ENCODE measurements at regions not wholly inside any gene's neighbourhood (a gene's known extent, or its start where the extent isn't known, plus 50 kb on each side); places are given as distances from the start of the nearest gene placed in this dataset.
"Not testable (repeated sequence)": the region's sequence is repeated elsewhere in the genome, so short reads cannot be mapped to it uniquely, and the experiment has no call there.

DNA sequence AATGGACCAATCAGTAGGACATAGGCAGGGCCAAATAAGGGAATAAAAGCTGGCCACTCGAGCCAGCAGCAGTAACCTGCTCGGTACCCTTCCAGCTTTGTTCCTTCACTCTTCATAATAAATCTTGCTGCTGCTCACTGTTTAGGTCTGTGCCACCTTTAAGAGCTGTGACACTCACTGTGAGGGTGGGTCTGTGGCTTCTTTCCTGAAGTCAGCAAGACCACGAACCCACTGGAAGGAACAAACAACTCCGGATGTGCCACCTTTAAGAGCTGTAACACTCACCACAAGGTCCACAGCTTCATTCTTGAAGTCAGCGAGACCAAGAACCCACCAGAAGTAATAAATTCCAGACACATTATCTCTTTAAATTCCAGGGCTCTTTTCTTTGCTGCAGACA lies 1922.3 kb upstream of the PCDH20 start:
- DNase-seq = no peak

DNA sequence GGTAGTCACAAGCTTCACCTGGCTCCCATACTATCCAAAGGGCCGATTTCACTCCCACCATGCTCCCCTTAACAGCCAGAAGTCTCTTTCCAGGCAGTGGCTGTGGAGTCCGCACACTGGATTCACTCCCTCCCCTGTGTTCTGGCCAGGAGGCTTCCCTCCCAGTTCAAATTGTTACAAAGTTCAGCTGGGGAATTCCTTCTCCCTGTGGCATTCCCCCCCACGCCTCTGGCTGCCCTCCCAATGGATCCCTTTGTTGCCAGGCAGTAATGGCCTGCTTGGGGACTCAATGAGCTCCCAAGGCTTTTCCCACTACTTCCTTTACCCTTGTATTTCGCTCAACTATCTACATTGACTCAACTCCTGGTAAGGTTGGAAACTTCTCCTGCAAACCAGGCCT lies 1921.4 kb upstream of the PCDH20 start:
- DNase-seq = no peak

DNA sequence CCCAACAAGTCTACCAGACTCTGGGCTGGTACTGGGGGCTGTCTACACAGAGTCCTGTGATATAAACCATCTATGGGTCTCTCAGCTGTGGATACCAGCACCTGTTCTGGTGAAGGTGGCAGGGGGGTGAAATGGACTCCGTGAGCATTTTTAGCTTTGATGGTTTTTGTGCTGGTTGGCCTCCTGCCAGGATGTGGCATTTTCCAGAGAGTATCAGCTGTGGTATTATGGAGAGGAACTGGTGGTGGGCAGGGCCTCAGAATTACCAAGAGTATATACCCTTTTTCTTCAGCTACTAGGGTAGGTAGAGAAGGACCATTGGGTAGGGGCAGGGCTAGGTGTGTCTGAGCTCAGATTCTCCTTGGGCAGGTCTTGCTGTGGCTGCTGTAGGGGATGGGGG lies 1920.9 kb upstream of the PCDH20 start:
- no peak for DNase-seq

GRCh38 chr13:63327584-63327983 lies 1911.9 kb upstream of the PCDH20 start:
- no peak for DNase-seq

GRCh38 chr13:63323441-63323840 lies 1907.8 kb upstream of the PCDH20 start:
- no peak for DNase-seq

DNA sequence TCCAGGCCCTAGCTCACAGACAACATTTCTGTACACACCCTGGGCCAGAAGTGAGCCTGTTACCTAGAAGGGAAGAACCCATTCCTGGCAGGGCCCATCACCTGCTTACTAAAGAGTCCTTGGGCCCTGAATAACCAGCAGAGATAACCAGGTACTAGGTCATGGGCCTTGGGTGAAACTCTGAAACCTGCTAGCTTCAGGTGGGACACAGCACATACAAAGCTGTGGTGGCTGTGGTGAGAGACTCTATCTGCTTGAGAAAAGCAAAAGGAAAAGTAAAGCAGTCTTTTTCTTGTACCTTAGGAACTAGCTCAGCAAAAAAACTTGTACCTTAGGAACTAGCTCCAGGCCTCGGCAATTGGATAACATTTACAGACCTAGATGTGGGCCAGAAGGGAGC lies 1895.9 kb upstream of the PCDH20 start:
- no peak for DNase-seq

GRCh38 chr13:63308549-63309165 lies 1893.0 kb upstream of the PCDH20 start:
- DNase-seq = no peak

GRCh38 chr13:63307228-63307627 lies 1891.6 kb upstream of the PCDH20 start:
- no peak for DNase-seq

DNA sequence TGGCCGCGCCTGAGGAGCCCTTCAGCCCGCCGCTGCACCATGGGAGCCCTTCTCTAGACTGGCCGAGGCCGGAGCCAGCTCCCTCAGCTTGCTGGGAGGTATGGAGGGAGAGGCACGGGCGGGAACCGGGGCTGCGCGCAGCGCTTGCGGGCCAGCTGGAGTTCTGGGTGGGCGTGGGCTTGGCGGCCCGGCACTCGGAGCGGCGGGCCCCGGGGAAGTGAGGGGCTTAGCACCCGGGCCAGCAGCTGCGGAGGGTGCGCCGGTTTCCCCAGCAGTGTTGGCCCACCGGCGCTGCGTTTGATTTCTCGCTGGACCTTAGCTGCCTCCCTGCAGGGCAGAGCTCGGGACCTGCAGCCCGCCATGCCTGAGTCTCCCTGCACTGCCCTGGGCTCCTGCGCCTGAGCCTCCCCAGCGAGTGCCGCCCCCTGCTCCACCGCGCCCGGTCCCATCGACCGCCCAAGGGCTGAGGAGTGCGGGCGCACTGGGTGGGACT lies 1890.0 kb upstream of the PCDH20 start:
- no peak for DNase-seq

- no peak for DNase-seq
Measured at GRCh38 chr13:63304497-63304896, 1888.8 kb upstream of the PCDH20 start.

GRCh38 chr13:63299866-63300394 lies 1884.3 kb upstream of the PCDH20 start:
- DNase-seq = no peak

GRCh38 chr13:63297163-63297562 lies 1881.5 kb upstream of the PCDH20 start:
- no peak for DNase-seq

GRCh38 chr13:63291701-63292100 lies 1876.1 kb upstream of the PCDH20 start:
- DNase-seq = no peak

- no peak for DNase-seq
Measured at GRCh38 chr13:63288576-63288975, 1872.9 kb upstream of the PCDH20 start.

DNA sequence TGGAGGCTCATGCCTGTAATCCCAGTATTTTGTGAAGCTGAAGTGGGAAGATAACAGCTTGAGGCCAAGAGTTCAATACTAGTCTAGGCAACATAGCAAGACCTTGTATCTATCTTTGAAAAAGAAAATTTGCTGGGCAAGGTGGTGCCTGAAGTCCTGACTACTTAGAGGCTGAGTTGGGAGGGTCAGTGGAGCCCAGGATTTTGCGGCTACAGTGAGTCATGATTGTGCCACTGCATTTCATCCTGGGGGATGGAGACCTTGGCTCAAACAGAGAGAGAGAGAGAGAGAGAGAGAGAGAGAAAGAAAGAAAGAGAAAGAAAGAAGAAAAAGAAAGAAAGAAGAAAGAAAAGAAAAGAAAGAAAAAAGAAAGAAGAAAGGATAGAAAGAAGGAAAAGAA lies 1872.3 kb upstream of the PCDH20 start:
- DNase-seq = no peak

- DNase-seq = no peak
Measured at GRCh38 chr13:63285426-63285825, 1869.8 kb upstream of the PCDH20 start.

GRCh38 chr13:63279136-63279535 lies 1863.5 kb upstream of the PCDH20 start:
- DNase-seq = no peak

GRCh38 chr13:63274772-63275171 lies 1859.1 kb upstream of the PCDH20 start:
- DNase-seq = no peak

- no peak for DNase-seq
Measured at GRCh38 chr13:63249411-63250187, 1834.0 kb upstream of the PCDH20 start.

GRCh38 chr13:63236667-63237396 lies 1821.2 kb upstream of the PCDH20 start:
- DNase-seq = not testable (repeated sequence)

DNA sequence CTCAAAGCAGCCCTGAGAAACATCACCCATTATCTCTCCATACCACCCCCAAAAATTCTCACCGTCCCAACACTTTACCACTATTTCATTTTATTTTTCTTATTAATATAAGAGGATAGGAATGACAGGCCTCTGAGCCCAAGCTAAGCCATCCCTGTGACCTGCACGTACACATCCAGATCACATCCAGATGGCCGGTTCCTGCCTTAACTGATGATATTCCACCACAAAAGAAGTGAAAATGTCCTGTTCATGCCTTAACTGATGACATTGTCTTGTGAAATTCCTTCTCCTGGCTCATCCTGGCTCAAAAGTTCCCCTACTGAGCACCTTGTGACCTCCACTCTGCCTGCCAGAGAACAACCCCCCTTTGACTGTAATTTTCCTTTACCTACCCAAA lies 1802.9 kb upstream of the PCDH20 start:
- DNase-seq = not testable (repeated sequence)

- no peak for DNase-seq
Measured at GRCh38 chr13:63209330-63210017, 1793.8 kb upstream of the PCDH20 start.

GRCh38 chr13:63208826-63209225 lies 1793.2 kb upstream of the PCDH20 start:
- no peak for DNase-seq
